ENCODE measurements at regions not wholly inside any gene's neighbourhood (a gene's known extent, or its start where the extent isn't known, plus 50 kb on each side); places are given as distances from the start of the nearest gene placed in this dataset.

DNA sequence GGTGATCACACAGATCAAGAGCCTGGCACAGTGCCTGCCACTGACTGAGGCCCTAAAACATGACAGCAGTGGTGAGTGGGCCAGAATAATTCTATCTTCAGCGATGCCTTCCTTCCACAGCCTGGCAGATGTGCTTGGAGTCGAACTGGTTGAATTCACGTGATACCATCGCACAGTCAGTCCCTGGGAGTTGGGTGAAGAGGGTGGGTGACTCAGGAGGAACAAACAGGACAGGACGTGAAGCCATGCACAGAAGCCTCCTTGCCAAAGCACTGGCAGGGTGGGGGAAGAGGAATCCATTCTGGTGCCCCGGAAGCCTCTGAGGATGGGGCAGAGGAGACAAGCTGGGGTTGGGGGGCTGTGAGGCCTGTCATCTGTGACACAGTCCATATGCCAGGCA is 80.3 kb upstream of the WNT4 start:
- TF ChIP-seq POLR2A (IDR thresholded peaks at IDR 0.05), result no peak
- TF ChIP-seq, protein P1, sequence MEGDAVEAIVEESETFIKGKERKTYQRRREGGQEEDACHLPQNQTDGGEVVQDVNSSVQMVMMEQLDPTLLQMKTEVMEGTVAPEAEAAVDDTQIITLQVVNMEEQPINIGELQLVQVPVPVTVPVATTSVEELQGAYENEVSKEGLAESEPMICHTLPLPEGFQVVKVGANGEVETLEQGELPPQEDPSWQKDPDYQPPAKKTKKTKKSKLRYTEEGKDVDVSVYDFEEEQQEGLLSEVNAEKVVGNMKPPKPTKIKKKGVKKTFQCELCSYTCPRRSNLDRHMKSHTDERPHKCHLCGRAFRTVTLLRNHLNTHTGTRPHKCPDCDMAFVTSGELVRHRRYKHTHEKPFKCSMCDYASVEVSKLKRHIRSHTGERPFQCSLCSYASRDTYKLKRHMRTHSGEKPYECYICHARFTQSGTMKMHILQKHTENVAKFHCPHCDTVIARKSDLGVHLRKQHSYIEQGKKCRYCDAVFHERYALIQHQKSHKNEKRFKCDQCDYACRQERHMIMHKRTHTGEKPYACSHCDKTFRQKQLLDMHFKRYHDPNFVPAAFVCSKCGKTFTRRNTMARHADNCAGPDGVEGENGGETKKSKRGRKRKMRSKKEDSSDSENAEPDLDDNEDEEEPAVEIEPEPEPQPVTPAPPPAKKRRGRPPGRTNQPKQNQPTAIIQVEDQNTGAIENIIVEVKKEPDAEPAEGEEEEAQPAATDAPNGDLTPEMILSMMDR (IDR thresholded peaks at IDR 0.05), result no peak
- no peak for TF ChIP-seq EP300 (IDR thresholded peaks at IDR 0.05; ENCODE audit: low read depth)
- TF ChIP-seq POLR2AphosphoS5 (IDR thresholded peaks at IDR 0.05), result no peak
- Histone ChIP-seq H3K4me1 (no peaks in the 10 kb centered on the region), H3K4me3 (no peak overlapping the region), H3K27me3 (peaks cover 6% of the 10 kb centered on the region), H3K9me3 (no peaks in the 10 kb centered on the region), H3K36me3 (no peaks in the 10 kb centered on the region), H3K27ac (no peak overlapping the region)
- DNase-seq, result no peak
- intact Hi-C loops (cut with DNase I; ENCODE audit: low total_unique reads), result no loop called here
- WGBS, 2 donors (ENCODE audit: low coverage in 1 of 2), result 86% methylated on average over 6 of the region's 6 CpGs; no CpG with 5 or more reads in 1 of the 2 donors
- in situ Hi-C loops (cut with MboI; ENCODE audit: low pct_ligation_motif_present in 1 of 4, low pct_unique_long_range_greater_than_20kb in 1 of 4, low sequenced_read_pairs in 3 of 4), result no loop called here

- no peaks in the 10 kb centered on the region for H3K4me1 ChIP-seq
- H3K9me3 ChIP-seq, result no peaks in the 10 kb centered on the region
- no peak overlapping the region for H3K4me3 ChIP-seq
- H3K27me3 ChIP-seq, result peaks cover 6% of the 10 kb centered on the region
- no peak for TF ChIP-seq POLR2A (IDR thresholded peaks at IDR 0.05)
- no peak for TF ChIP-seq EP300 (IDR thresholded peaks at IDR 0.05; ENCODE audit: low read depth)
- TF ChIP-seq POLR2AphosphoS5 (IDR thresholded peaks at IDR 0.05), result no peak
- TF ChIP-seq, protein P1 (IDR thresholded peaks at IDR 0.05), result no peak
- H3K36me3 ChIP-seq, result no peaks in the 10 kb centered on the region
- WGBS, 2 donors (ENCODE audit: low coverage in 1 of 2), result 58% methylated on average over 5 of the region's 5 CpGs; no CpG with 5 or more reads in 1 of the 2 donors
- intact Hi-C loops (cut with DNase I; ENCODE audit: low total_unique reads), result no loop called here
- DNase-seq, result no peak
- in situ Hi-C loops (cut with MboI; ENCODE audit: low pct_ligation_motif_present in 1 of 4, low pct_unique_long_range_greater_than_20kb in 1 of 4, low sequenced_read_pairs in 3 of 4), result no loop called here
- no peak overlapping the region for H3K27ac ChIP-seq
These were observed 81.2 kb upstream of the WNT4 start for GRCh38 chr1:22224091-22224490.

DNA sequence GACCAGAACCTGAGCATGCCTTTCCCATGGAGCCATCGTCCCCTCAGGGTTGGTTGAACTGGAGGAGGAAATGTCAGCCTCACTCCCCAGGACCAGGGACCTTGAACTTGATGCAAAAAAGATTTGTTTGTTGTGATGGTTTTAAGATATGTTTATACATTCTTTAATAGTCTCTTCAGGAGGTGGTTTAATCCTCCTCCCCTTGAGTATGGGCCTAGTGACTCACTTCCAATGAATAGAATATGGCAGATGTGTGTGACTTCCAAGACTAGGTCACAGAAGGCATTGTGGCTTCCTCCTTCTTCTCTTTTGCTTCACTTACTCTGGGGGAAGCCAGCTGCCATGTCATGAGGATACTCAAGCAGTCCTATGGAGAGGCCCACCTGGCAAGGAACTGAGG is 81.7 kb upstream of the WNT4 start:
- Histone ChIP-seq H3K27me3 (peaks cover under 1% of the 10 kb centered on the region), H3K4me1 (no peaks in the 10 kb centered on the region), H3K36me3 (no peaks in the 10 kb centered on the region), H3K27ac (no peak overlapping the region), H3K9me3 (no peaks in the 10 kb centered on the region), H3K4me3 (no peak overlapping the region)
- in situ Hi-C loops (cut with MboI; ENCODE audit: low pct_ligation_motif_present in 1 of 4, low pct_unique_long_range_greater_than_20kb in 1 of 4, low sequenced_read_pairs in 3 of 4) (no loop called here), intact Hi-C loops (cut with DNase I; ENCODE audit: low total_unique reads) (no loop called here)
- no peak for DNase-seq
- WGBS, 2 donors (ENCODE audit: low coverage in 1 of 2), result 86% methylated on average over 1 of the region's 1 CpG; no CpG with 5 or more reads in 1 of the 2 donors
- no peak for TF ChIP-seq EP300 (IDR thresholded peaks at IDR 0.05; ENCODE audit: low read depth)
- TF ChIP-seq POLR2AphosphoS5 (IDR thresholded peaks at IDR 0.05), result no peak
- TF ChIP-seq POLR2A (IDR thresholded peaks at IDR 0.05), result no peak
- TF ChIP-seq, protein P1 (IDR thresholded peaks at IDR 0.05), result no peak

- Histone ChIP-seq H3K27ac (no peak overlapping the region), H3K9me3 (no peaks in the 10 kb centered on the region), H3K36me3 (no peaks in the 10 kb centered on the region), H3K4me3 (no peak overlapping the region), H3K4me1 (no peaks in the 10 kb centered on the region), H3K27me3 (no peaks in the 10 kb centered on the region)
- WGBS, 2 donors (ENCODE audit: low coverage in 1 of 2), result 64 to 73% methylated on average over 4 to 10 of the region's 11 CpGs
- in situ Hi-C loops (cut with MboI; ENCODE audit: low pct_ligation_motif_present in 1 of 4, low pct_unique_long_range_greater_than_20kb in 1 of 4, low sequenced_read_pairs in 3 of 4) (no loop called here), intact Hi-C loops (cut with DNase I; ENCODE audit: low total_unique reads) (no loop called here)
- TF ChIP-seq, protein P1 (IDR thresholded peaks at IDR 0.05), result no peak
- TF ChIP-seq EP300 (IDR thresholded peaks at IDR 0.05; ENCODE audit: low read depth) (no peak), POLR2AphosphoS5 (IDR thresholded peaks at IDR 0.05) (no peak)
- no peak for DNase-seq
These were observed 83.1 kb upstream of the WNT4 start for GRCh38 chr1:22225858-22226589.
